Uterus (tissue), 3 donors: ENCODE measurements at regions not wholly inside any gene's neighbourhood (a gene's known extent, or its start where the extent isn't known, plus 50 kb on each side); places are given as distances from the start of the nearest gene placed in this dataset.

Experiments used
- DNase-seq, 2 donors: peaks; one replicate each; pipeline ENCODE4 v3.0.0-alpha.2; 2019 to 2020
- H3K27ac ChIP-seq, 2 donors: fragments of 200-600 bp; sonication (generic); 1 replicate in 1 of 2; 2 replicates in 1 of 2; pipeline ENCODE4 v1.5.1; 2016 to 2018
- H3K27me3 ChIP-seq, 2 donors: fragments of 200-600 bp; sonication (generic); one replicate each; pipeline ENCODE4 v1.5.1; 2018 to 2019; ENCODE audit warnings: control low read depth in 1 of 2
- H3K36me3 ChIP-seq, 2 donors: fragments of 200-600 bp; sonication (generic); one replicate each; pipeline ENCODE4 v1.5.1; 2019; ENCODE audit warnings: control low read depth in 1 of 2
- H3K4me1 ChIP-seq, 2 donors: fragments of 200-600 bp; sonication (generic); one replicate each; pipeline ENCODE4 v1.5.1; 2018 to 2019; ENCODE audit warnings: control low read depth in 1 of 2
- H3K4me3 ChIP-seq, 2 donors: fragments of 200-600 bp; sonication (generic); 1 replicate in 1 of 2; 2 replicates in 1 of 2; pipeline ENCODE4 v1.5.1; 2018 to 2019; ENCODE audit warnings: mild to moderate bottlenecking in 1 of 2
- H3K9me3 ChIP-seq, 2 donors: fragments of 200-600 bp; sonication (generic); one replicate each; pipeline ENCODE4 v1.5.1; 2019; ENCODE audit warnings: control low read depth in 1 of 2
- CTCF ChIP-seq, 4 experiments: fragments of 200-600 bp in 2 of 4; fragments of 450-650 bp in 2 of 4; sonication (generic) in 2 of 4; IDR thresholded peaks; one replicate each; pipeline ENCODE4 v1.5.1; 2016 to 2019; ENCODE audit warnings: antibody characterized with exemption in 4 of 4, mild to moderate bottlenecking in 2 of 4, moderate library complexity in 1 of 4
- POLR2A ChIP-seq, 2 donors: fragments of 450-650 bp; IDR thresholded peaks; one replicate each; pipeline ENCODE4 v1.6.1; 2016; ENCODE audit warnings: antibody characterized with exemption in 2 of 2, mild to moderate bottlenecking in 1 of 2, moderate library complexity in 1 of 2
- intact Hi-C: fragments of 100-400 bp; cut with DNase I; formaldehyde crosslinking; loops from one replicate; pipeline ENCODE4 v1.15.1; 2023; ENCODE audit warnings: low total_unique reads
- donor health status: DM: yes; HTN: yes; CAD: no.

- Histone ChIP-seq H3K27me3 (no peaks in the 10 kb centered on the region), H3K27ac (no peak overlapping the region), H3K9me3 (no peaks in the 10 kb centered on the region), H3K36me3 (no peaks in the 10 kb centered on the region), H3K4me1 (no peaks in the 10 kb centered on the region), H3K4me3 (no peak overlapping the region)
- intact Hi-C loops: no loop called here
- DNase-seq: no peak
- TF ChIP-seq POLR2A (IDR thresholded peaks at IDR 0.05) (no peak), CTCF (IDR thresholded peaks at IDR 0.05) (no peak)
These were observed 259.6 kb upstream of the PLXNA2 start for GRCh38 chr1:208503787-208504186.

GRCh38 chr1:208506812-208507211 is 262.6 kb upstream of the PLXNA2 start:
- intact Hi-C loops: no loop called here
- Histone ChIP-seq H3K36me3 (no peaks in the 10 kb centered on the region), H3K4me3 (no peak overlapping the region), H3K4me1 (no peaks in the 10 kb centered on the region), H3K27me3 (no peaks in the 10 kb centered on the region), H3K27ac (no peak overlapping the region), H3K9me3 (no peaks in the 10 kb centered on the region)
- TF ChIP-seq CTCF (IDR thresholded peaks at IDR 0.05) (no peak), POLR2A (IDR thresholded peaks at IDR 0.05) (no peak)
- no peak for DNase-seq

GRCh38 chr1:208509072-208509471 is 264.9 kb upstream of the PLXNA2 start:
- TF ChIP-seq POLR2A (IDR thresholded peaks at IDR 0.05): no peak
- no peak for TF ChIP-seq CTCF (IDR thresholded peaks at IDR 0.05)
- Histone ChIP-seq H3K4me3 (no peak overlapping the region), H3K4me1 (no peaks in the 10 kb centered on the region), H3K9me3 (no peaks in the 10 kb centered on the region), H3K36me3 (no peaks in the 10 kb centered on the region), H3K27ac (no peak overlapping the region), H3K27me3 (no peaks in the 10 kb centered on the region)
- DNase-seq: no peak
- intact Hi-C loops: no loop called here

- H3K4me1 ChIP-seq: no peaks in the 10 kb centered on the region
- no peak for DNase-seq
- H3K9me3 ChIP-seq: no peaks in the 10 kb centered on the region
- no peaks in the 10 kb centered on the region for H3K36me3 ChIP-seq
- no peak for TF ChIP-seq POLR2A (IDR thresholded peaks at IDR 0.05)
- TF ChIP-seq CTCF (IDR thresholded peaks at IDR 0.05): no peak
- no peak overlapping the region for H3K27ac ChIP-seq
- no peaks in the 10 kb centered on the region for H3K27me3 ChIP-seq
- H3K4me3 ChIP-seq: no peak overlapping the region
- intact Hi-C loops: no loop called here
These were observed 266.2 kb upstream of the PLXNA2 start for GRCh38 chr1:208510192-208510952.

GRCh38 chr1:208511242-208511860 is 267.2 kb upstream of the PLXNA2 start:
- intact Hi-C loops: no loop called here

More at GRCh38 chr1:208511242-208511860, 267.2 kb upstream of the PLXNA2 start:
- Histone ChIP-seq H3K27ac (no peak overlapping the region), H3K4me3 (no peak overlapping the region), H3K9me3 (no peaks in the 10 kb centered on the region), H3K4me1 (no peaks in the 10 kb centered on the region), H3K36me3 (no peaks in the 10 kb centered on the region), H3K27me3 (no peaks in the 10 kb centered on the region)
- no peak for DNase-seq
- TF ChIP-seq POLR2A (IDR thresholded peaks at IDR 0.05): no peak
- TF ChIP-seq CTCF (IDR thresholded peaks at IDR 0.05): no peak
